ENCODE measurements at regions not wholly inside any gene's neighbourhood (a gene's known extent, or its start where the extent isn't known, plus 50 kb on each side); places are given as distances from the start of the nearest gene placed in this dataset.
A peak's percentile ranks its signal among the peaks of the same experiment; 100 is the strongest.
"Not testable (repeated sequence)": the region's sequence is repeated elsewhere in the genome, so short reads cannot be mapped to it uniquely, and the experiment has no call there.

GRCh38 chr5:86671536-86671935 lies 53.8 kb downstream of the COX7C start:
- DNase-seq (ENCODE audit: low spot score), result no peak

GRCh38 chr5:86674069-86674468 lies 56.3 kb downstream of the COX7C start:
- no peak for DNase-seq (ENCODE audit: low spot score)

- DNase-seq (ENCODE audit: low spot score), result no peak
Measured at GRCh38 chr5:86675311-86675710, 57.6 kb downstream of the COX7C start.

GRCh38 chr5:86679529-86679928 lies 61.8 kb downstream of the COX7C start:
- DNase-seq (ENCODE audit: low spot score), result peak; percentile 66

- peak; percentile 8 for DNase-seq (ENCODE audit: low spot score)
Measured at GRCh38 chr5:86679949-86680348, 62.2 kb downstream of the COX7C start.

- DNase-seq (ENCODE audit: low spot score), result no peak
Measured at GRCh38 chr5:86684222-86684621, 66.5 kb downstream of the COX7C start.

GRCh38 chr5:86686046-86686445 lies 68.3 kb downstream of the COX7C start:
- DNase-seq (ENCODE audit: low spot score), result no peak

GRCh38 chr5:86688406-86688805 lies 70.7 kb downstream of the COX7C start:
- DNase-seq (ENCODE audit: low spot score), result no peak

- no peak for DNase-seq (ENCODE audit: low spot score)
Measured at GRCh38 chr5:86689103-86689729, 71.5 kb downstream of the COX7C start.

- DNase-seq (ENCODE audit: low spot score), result no peak
Measured at GRCh38 chr5:86709157-86709881, 91.6 kb downstream of the COX7C start.

- no peak for DNase-seq (ENCODE audit: low spot score)
Measured at GRCh38 chr5:86716121-86716520, 98.4 kb downstream of the COX7C start.

GRCh38 chr5:86731319-86732117 lies 113.8 kb downstream of the COX7C start:
- not testable (repeated sequence) for DNase-seq (ENCODE audit: low spot score)

- DNase-seq (ENCODE audit: low spot score), result no peak
Measured at GRCh38 chr5:86735370-86735769, 117.6 kb downstream of the COX7C start.

GRCh38 chr5:86737579-86737978 lies 119.8 kb downstream of the COX7C start:
- no peak for DNase-seq (ENCODE audit: low spot score)

- DNase-seq (ENCODE audit: low spot score), result no peak
Measured at GRCh38 chr5:86748538-86749105, 130.9 kb downstream of the COX7C start.

GRCh38 chr5:86749841-86750240 lies 132.1 kb downstream of the COX7C start:
- no peak for DNase-seq (ENCODE audit: low spot score)

GRCh38 chr5:86756839-86757238 lies 139.1 kb downstream of the COX7C start:
- DNase-seq (ENCODE audit: low spot score), result no peak

GRCh38 chr5:86757824-86758223 lies 140.1 kb downstream of the COX7C start:
- DNase-seq (ENCODE audit: low spot score), result peak; percentile 37

- no peak for DNase-seq (ENCODE audit: low spot score)
Measured at GRCh38 chr5:86760661-86761060, 142.9 kb downstream of the COX7C start.

GRCh38 chr5:86763929-86764328 lies 146.2 kb downstream of the COX7C start:
- DNase-seq (ENCODE audit: low spot score), result no peak

GRCh38 chr5:86765778-86766502 lies 148.2 kb downstream of the COX7C start:
- no peak for DNase-seq (ENCODE audit: low spot score)

- no peak for DNase-seq (ENCODE audit: low spot score)
Measured at GRCh38 chr5:86768699-86769202, 151.0 kb downstream of the COX7C start.
